ENCODE measurements at regions not wholly inside any gene's neighbourhood (a gene's known extent, or its start where the extent isn't known, plus 50 kb on each side); places are given as distances from the start of the nearest gene placed in this dataset.

DNA sequence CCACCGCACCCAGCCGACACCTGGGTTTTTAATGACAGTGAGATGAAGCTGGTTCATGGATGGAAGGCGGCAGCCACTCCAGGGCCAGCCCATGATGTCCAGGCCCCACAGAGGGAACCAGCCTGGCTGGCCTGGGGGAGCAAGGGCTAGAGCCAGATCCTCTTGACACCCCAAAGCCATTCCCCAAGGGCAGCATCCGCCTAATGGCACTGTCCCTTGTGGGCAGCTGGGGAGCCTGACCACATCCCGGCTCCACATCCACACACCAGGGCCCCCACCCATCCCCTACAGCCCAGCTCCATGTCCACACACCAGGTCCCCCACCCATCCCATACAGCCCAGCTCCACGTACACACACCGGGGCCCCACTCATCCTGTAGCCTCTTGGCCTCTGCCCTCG lies 53.3 kb upstream of the ACSF3 start:
- H3K4me3 ChIP-seq (ENCODE audit: low read length): no peak overlapping the region
- TF ChIP-seq, protein P1, sequence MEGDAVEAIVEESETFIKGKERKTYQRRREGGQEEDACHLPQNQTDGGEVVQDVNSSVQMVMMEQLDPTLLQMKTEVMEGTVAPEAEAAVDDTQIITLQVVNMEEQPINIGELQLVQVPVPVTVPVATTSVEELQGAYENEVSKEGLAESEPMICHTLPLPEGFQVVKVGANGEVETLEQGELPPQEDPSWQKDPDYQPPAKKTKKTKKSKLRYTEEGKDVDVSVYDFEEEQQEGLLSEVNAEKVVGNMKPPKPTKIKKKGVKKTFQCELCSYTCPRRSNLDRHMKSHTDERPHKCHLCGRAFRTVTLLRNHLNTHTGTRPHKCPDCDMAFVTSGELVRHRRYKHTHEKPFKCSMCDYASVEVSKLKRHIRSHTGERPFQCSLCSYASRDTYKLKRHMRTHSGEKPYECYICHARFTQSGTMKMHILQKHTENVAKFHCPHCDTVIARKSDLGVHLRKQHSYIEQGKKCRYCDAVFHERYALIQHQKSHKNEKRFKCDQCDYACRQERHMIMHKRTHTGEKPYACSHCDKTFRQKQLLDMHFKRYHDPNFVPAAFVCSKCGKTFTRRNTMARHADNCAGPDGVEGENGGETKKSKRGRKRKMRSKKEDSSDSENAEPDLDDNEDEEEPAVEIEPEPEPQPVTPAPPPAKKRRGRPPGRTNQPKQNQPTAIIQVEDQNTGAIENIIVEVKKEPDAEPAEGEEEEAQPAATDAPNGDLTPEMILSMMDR (conservative IDR thresholded peaks at IDR 0.05; ENCODE audit: low read length): no peak
- DNase-seq (ENCODE audit: low read depth): no peak

DNA sequence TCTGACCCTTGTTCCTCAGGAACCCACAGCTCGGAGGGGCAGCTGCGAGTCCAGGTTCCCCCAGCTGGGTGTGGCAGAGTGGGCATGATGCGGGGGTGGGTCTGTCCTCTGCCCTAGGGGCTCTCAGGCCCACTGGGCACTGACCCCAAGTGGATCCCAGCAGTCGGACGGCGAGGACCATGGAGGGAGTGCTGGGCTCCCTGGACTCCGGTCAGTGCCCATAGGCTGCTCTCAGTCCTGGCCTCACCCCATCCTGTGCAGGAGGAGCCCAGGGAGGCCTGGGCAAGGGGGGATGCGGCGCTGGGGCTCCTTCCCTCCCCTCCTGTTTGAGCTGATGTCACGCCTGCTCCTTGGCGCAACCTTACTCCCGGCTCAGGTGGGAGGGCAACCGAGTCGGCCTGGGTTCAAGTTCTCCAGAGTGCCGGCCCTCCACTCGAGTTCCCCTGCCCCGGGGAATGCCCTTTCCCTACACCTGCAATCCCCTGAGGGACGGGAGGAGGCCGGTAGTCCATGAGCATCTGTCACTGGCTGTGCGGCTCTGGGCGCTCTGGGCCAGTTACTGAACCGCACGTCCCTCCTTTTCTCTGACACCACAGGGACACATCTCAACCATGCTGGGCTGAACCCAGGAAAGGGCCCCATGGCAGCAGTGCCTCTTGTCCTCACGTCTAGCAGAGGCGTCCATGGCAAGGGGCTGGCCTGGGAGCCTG lies 52.6 kb upstream of the ACSF3 start:
- no peak for DNase-seq (ENCODE audit: low read depth)
- no peak overlapping the region for H3K4me3 ChIP-seq (ENCODE audit: low read length)
- TF ChIP-seq, protein P1 (conservative IDR thresholded peaks at IDR 0.05; ENCODE audit: low read length): no peak

DNA sequence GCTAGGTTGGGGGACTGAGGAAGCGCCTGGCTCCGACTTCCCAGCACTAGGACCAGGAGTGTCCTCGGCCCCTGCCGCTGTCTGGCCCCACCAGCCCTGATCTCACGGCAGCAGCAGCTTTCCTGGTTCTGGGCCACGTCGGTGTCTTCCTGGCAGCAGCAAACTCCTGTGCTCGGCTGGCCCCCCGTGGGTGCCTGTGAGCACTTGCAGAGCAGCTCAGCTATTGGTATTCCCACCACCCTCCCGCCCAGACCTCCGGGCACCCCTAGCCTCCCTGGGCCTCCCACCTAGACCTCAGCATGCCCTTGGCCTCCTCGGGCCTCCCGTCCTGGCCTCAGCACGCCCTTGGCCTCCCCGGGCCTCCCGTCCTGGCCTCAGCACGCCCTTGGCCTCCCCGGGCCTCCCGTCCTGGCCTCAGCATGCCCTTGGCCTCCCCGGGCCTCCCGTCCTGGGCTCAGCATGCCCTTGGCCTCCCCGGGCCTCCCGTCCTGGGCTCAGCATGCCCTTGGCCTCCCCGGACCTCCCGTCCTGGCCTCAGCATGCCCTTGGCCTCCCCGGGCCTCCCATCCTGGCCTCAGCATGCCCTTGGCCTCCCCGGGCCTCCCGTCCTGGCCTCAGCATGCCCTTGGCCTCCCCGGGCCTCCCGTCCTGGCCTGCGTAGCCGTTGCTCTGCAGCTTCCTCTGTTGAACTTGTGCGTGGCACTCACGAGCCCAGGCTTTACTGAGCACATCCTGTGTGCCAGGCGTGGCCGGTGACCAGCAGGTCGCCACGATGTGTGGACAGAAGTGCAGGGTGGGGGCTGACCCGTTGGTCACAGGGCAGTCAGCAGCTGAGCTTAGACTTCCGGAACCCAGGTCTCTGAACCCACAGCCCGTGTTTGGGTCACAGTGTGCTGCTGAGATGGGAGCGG lies 51.8 kb upstream of the ACSF3 start:
- DNase-seq (ENCODE audit: low read depth): no peak
- TF ChIP-seq, protein P1 (conservative IDR thresholded peaks at IDR 0.05; ENCODE audit: low read length): no peak
- H3K4me3 ChIP-seq (ENCODE audit: low read length): no peak overlapping the region

DNA sequence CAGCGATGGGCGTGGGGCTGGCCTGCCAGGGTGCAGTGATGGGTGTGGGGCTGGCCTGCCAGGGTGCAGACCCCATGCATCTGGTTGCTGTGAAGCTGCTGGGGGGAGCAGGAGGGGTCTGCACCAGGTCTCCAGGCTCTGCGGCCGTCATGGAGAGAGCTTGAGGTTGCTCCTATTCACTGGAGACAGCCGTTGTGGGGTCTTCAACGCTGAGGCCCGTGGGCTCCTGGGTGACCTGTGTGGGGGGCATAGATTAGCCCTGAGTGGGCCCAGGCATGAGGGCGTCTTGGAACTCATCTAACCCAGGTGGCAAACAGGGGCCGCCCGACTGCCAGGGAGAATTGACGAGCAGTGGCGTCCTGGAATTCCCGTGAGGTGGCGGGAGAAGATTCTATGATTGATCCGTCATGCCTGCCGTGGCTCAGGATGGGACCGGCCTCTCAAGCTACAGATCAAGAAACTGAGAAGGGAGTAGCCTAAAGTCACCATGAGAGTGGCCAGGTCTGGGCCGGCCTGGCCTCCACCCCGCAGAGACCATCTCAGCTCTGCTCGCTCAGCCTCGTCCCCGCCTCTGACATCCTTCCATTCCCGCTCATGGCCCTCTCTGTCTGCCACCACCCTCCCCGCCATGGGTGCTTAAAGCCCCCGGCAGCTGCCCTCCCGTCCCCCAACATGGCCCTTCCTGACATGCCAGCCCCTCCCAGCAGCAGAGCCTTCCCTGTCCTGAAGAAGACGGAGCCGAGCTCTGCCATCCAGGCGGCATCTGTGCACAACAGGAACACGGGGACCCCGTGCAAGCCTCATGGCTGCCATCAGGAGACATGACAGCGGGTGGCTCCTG lies 50.7 kb upstream of the ACSF3 start:
- no peak overlapping the region for H3K4me3 ChIP-seq (ENCODE audit: low read length)
- DNase-seq (ENCODE audit: low read depth): no peak
- TF ChIP-seq, protein P1 (conservative IDR thresholded peaks at IDR 0.05; ENCODE audit: low read length): no peak

DNA sequence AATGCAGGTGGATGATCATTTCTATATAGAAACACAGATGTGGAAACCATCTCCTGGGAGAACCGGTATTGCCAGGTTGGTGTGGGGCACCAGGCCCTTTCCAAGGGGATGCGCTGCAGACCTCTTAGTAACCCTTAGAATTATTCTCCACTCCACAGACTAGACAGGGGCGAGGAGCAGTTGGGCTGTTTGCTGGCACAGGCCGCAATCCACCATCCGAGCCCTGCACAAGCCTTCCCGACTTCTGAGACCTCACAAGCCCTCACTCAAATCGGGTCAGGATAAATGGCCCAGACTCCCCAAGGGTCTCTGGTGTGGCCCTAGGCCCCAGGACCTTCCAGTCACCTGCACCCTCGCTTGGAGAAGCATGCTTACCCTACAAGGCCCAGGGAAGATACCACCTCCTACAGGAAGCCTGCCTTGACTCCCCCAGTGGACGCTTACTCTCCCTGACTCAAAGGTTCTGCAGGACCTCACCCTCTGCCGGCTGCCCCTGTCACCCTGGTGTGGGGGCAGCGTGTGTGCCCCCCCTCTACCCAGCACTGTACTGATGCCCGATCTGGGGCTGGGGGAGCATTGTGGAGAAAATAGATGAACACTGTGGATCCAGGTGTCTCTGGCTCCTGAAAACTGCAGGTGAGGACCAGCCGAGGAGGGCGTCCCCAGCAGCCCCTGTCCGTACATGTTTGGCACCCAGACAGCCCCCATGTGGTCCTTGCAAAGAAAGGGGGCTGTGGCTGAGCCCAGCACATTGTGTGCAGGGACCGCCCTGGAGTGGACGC lies 49.8 kb upstream of the ACSF3 start:
- TF ChIP-seq, protein P1 (conservative IDR thresholded peaks at IDR 0.05; ENCODE audit: low read length): no peak
- H3K4me3 ChIP-seq (ENCODE audit: low read length): no peak overlapping the region
- DNase-seq (ENCODE audit: low read depth): no peak
